Omental fat pad (tissue), 3 donors: ENCODE measurements at regions not wholly inside any gene's neighbourhood (a gene's known extent, or its start where the extent isn't known, plus 50 kb on each side); places are given as distances from the start of the nearest gene placed in this dataset.

ENCODE experiments used
- ATAC-seq: fragments of 150-250 bp; one replicate; pipeline ENCODE4 v1.9.1; 2016; ENCODE audit warnings: mild to moderate bottlenecking, moderate library complexity; ENCODE audit not compliant: low FRiP score
- DNase-seq: peaks from one replicate; pipeline ENCODE4 v3.0.0-alpha.2; 2019; ENCODE audit warnings: low spot score
- CTCF ChIP-seq, 3 donors: fragments of 450-650 bp; IDR thresholded peaks; one replicate each; pipeline ENCODE4 v1.5.1; 2016 to 2017; ENCODE audit warnings: antibody characterized with exemption in 3 of 3, mild to moderate bottlenecking in 3 of 3, moderate library complexity in 2 of 3

- ATAC-seq (no peak), DNase-seq (no peak)
- TF ChIP-seq CTCF (IDR thresholded peaks at IDR 0.05), result no peak
These were observed 960.0 kb downstream of the DIPK2A start for GRCh38 chr3:144931590-144931989.

GRCh38 chr3:144942093-144942837, 970.6 kb downstream of the DIPK2A start:
- TF ChIP-seq CTCF (IDR thresholded peaks at IDR 0.05), result no peak
- no peak for ATAC-seq
- no peak for DNase-seq

GRCh38 chr3:144942838-144943197, 971.2 kb downstream of the DIPK2A start:
- DNase-seq (no peak), ATAC-seq (no peak)
- no peak for TF ChIP-seq CTCF (IDR thresholded peaks at IDR 0.05)

- ATAC-seq (no peak), DNase-seq (no peak)
- no peak for TF ChIP-seq CTCF (IDR thresholded peaks at IDR 0.05)
These were observed 976.3 kb downstream of the DIPK2A start for GRCh38 chr3:144947895-144948294.

- ATAC-seq, result no peak
- DNase-seq, result no peak
- no peak for TF ChIP-seq CTCF (IDR thresholded peaks at IDR 0.05)
These were observed 977.1 kb downstream of the DIPK2A start for GRCh38 chr3:144948711-144949110.

- no peak for TF ChIP-seq CTCF (IDR thresholded peaks at IDR 0.05)
- ATAC-seq, result no peak
- no peak for DNase-seq
These were observed 982.3 kb downstream of the DIPK2A start for GRCh38 chr3:144953959-144954358.

- ATAC-seq (no peak), DNase-seq (no peak)
- no peak for TF ChIP-seq CTCF (IDR thresholded peaks at IDR 0.05)
These were observed 985.9 kb downstream of the DIPK2A start for GRCh38 chr3:144957398-144958101.
